Upper lobe of left lung (tissue), 4 donors: ENCODE measurements at regions not wholly inside any gene's neighbourhood (a gene's known extent, or its start where the extent isn't known, plus 50 kb on each side); places are given as distances from the start of the nearest gene placed in this dataset.

ENCODE experiments used
- EP300 ChIP-seq, 4 donors: sonication (generic); formaldehyde crosslinking; IDR thresholded peaks; one replicate each; pipeline ENCODE4 v1.5.1; 2017; ENCODE audit warnings: antibody characterized with exemption in 4 of 4, control low read depth in 2 of 4
- POLR2A ChIP-seq, 4 donors: fragments of 450-650 bp; IDR thresholded peaks; one replicate each; pipeline ENCODE4 v1.5.1; 2016 to 2017; ENCODE audit warnings: antibody characterized with exemption in 4 of 4, mild to moderate bottlenecking in 2 of 4
- POLR2AphosphoS5 ChIP-seq, 2 donors: sonication (generic); formaldehyde crosslinking; IDR thresholded peaks; one replicate each; pipeline ENCODE4 v1.5.1; 2017; ENCODE audit warnings: antibody characterized with exemption in 2 of 2
- TF ChIP-seq, protein P1 (sequence below), 6 experiments: fragments of 450-650 bp in 4 of 6; fragments of 200-600 bp in 2 of 6; sonication (generic) in 2 of 6; IDR thresholded peaks; one replicate each; pipeline ENCODE4 v1.5.1; 2016 to 2019; ENCODE audit warnings: antibody characterized with exemption in 6 of 6

GRCh38 chr2:128598862-128599441 lies 280.3 kb upstream of the HS6ST1 start:
- TF ChIP-seq EP300 (IDR thresholded peaks at IDR 0.05) (no peak), POLR2AphosphoS5 (IDR thresholded peaks at IDR 0.05) (no peak), POLR2A (IDR thresholded peaks at IDR 0.05) (no peak)
- TF ChIP-seq, protein P1, sequence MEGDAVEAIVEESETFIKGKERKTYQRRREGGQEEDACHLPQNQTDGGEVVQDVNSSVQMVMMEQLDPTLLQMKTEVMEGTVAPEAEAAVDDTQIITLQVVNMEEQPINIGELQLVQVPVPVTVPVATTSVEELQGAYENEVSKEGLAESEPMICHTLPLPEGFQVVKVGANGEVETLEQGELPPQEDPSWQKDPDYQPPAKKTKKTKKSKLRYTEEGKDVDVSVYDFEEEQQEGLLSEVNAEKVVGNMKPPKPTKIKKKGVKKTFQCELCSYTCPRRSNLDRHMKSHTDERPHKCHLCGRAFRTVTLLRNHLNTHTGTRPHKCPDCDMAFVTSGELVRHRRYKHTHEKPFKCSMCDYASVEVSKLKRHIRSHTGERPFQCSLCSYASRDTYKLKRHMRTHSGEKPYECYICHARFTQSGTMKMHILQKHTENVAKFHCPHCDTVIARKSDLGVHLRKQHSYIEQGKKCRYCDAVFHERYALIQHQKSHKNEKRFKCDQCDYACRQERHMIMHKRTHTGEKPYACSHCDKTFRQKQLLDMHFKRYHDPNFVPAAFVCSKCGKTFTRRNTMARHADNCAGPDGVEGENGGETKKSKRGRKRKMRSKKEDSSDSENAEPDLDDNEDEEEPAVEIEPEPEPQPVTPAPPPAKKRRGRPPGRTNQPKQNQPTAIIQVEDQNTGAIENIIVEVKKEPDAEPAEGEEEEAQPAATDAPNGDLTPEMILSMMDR (IDR thresholded peaks at IDR 0.05): no peak
